Pancreas (tissue), 10 donors: ENCODE measurements at regions not wholly inside any gene's neighbourhood (a gene's known extent, or its start where the extent isn't known, plus 50 kb on each side); places are given as distances from the start of the nearest gene placed in this dataset.
A peak's percentile ranks its signal among the peaks of the same experiment; 100 is the strongest.

ENCODE experiments used
- ATAC-seq, 4 donors: fragments of 200-7000 bp; cut with Tn5 transposase; one replicate each; pipeline versions ENCODE4 v1.8.0 to v1.9.1; 2020; ENCODE audit warnings: mild to moderate bottlenecking in 4 of 4, moderate library complexity in 4 of 4
- DNase-seq, 6 donors: peaks; one replicate each; pipeline ENCODE4 v3.0.0-alpha.2; 2020
- FAIRE-seq: peaks from 2 replicates; lab custom pipeline; 2012; peaks lifted over from hg19 to GRCh38; lab: Jason Lieb, UNC
- H3K27ac ChIP-seq, 4 donors: fragments of 200-600 bp; sonication (generic); 1 replicate in 3 of 4; 2 replicates in 1 of 4; pipeline versions ENCODE4 v1.5.0 to v1.8.0; 2020
- H3K27me3 ChIP-seq, 4 donors: fragments of 200-600 bp; one replicate each; pipeline ENCODE4 v1.8.0; 2021
- H3K36me3 ChIP-seq, 3 donors: fragments of 200-600 bp; sonication (generic) in 1 of 3; one replicate each; pipeline versions ENCODE4 v1.5.0 to v1.8.0; 2020 to 2021
- H3K4me1 ChIP-seq, 3 donors: fragments of 200-600 bp; one replicate each; pipeline ENCODE4 v1.8.0; 2021
- H3K4me3 ChIP-seq, 4 donors: fragments of 200-600 bp; sonication (generic) in 2 of 4; one replicate each; pipeline versions ENCODE4 v1.5.0 to v1.8.0; 2020 to 2021
- H3K9me3 ChIP-seq, 4 donors: fragments of 200-600 bp; one replicate each; pipeline ENCODE4 v1.8.0; 2021
- CTCF ChIP-seq, 4 donors: fragments of 200-600 bp; sonication (generic) in 3 of 4; IDR thresholded peaks; one replicate each; pipeline versions ENCODE4 v1.5.0 to v1.8.0; 2021; ENCODE audit warnings: antibody characterized with exemption in 4 of 4
- WGBS, 2 donors: extraction: QIAGEN DNeasy Blood & Tissue Kit; methylation state at CpG; one replicate each; pipeline ENCODE4 v1.1.7; 2013; 5-methylcytosine and 5-hydroxymethylcytosine counted together
- intact Hi-C, 3 donors: fragments of 100-400 bp; cut with DNase I; formaldehyde crosslinking; loops; one replicate each; pipeline versions ENCODE4 v1.11.1 to v1.14.2; 2022
- donor health status: healthy with polysubstance abuse.
- donor health status: DM: no; HTN: no; CAD: no; lungs with moderate emphysema.
- donor health status: DM: no; HTN: no; CAD: no.
- donor health status: control.
- donor health status: control.
- donor health status: Bipolar disorder and iron deficiency.
- donor health status: DM: yes; HTN: yes; CAD: no.
- donor health status: DM: no; HTN: no; CAD: no.
- donor health status: DM: no; HTN: no; CAD: no.
- donor health status: DM: yes; HTN: yes; CAD: no.

GRCh38 chr2:133780099-133780996 lies 212.1 kb upstream of the NCKAP5 start:
- 39 to 46% methylated on average over 12 of the region's 12 CpGs for WGBS, 2 donors
- peak in 3 of 4 donors; percentile 82 to 87 (median 84) for ATAC-seq

GRCh38 chr2:133780997-133781513 lies 212.8 kb upstream of the NCKAP5 start:
- Histone ChIP-seq H3K9me3 (no peaks in the 10 kb centered on the region), H3K27me3 (no peaks in the 10 kb centered on the region), H3K36me3 (no peaks in the 10 kb centered on the region), H3K4me1 (no peaks in the 10 kb centered on the region), H3K27ac (no peak overlapping the region), H3K4me3 (no peak overlapping the region)
- 47 to 60% methylated on average over 5 of the region's 5 CpGs for WGBS, 2 donors
- intact Hi-C loops = no loop called here
- no peak for ATAC-seq
- no peak for TF ChIP-seq CTCF (IDR thresholded peaks at IDR 0.05)
- FAIRE-seq = no peak
- no peak for DNase-seq

More at GRCh38 chr2:133780099-133780996, 212.1 kb upstream of the NCKAP5 start:
- H3K36me3 ChIP-seq = no peaks in the 10 kb centered on the region
- DNase-seq (peak in 3 of 6 donors; percentile 18 to 67 (median 18)), FAIRE-seq (no peak)
- no peaks in the 10 kb centered on the region for H3K4me1 ChIP-seq
- intact Hi-C loops = no loop called here
- H3K27me3 ChIP-seq = no peaks in the 10 kb centered on the region
- H3K4me3 ChIP-seq = no peak overlapping the region
- TF ChIP-seq CTCF (IDR thresholded peaks at IDR 0.05) = peak; percentile 78 to 84 (median 82)
- H3K27ac ChIP-seq = no peak overlapping the region
- H3K9me3 ChIP-seq = no peaks in the 10 kb centered on the region

DNA sequence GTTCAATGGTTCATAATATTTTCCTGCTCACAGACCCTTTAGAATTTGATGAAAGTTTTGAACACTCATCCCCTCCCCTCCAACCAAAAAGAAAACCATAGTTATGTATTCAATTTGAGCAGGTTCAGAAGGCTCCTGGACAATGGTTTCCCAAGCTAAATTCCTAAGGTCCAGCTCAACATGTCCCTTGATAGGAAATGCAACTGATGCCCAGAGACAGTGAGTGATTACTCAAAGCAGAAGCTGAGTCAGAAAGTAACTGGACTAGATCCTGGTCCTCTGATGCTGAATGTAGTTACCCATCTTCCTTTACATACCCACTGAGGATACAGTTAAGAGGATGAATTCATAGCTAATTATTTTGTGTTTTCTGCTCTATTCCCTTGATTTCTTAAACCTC lies 218.9 kb upstream of the NCKAP5 start:
- Histone ChIP-seq H3K36me3 (no peaks in the 10 kb centered on the region), H3K9me3 (no peaks in the 10 kb centered on the region), H3K4me1 (no peaks in the 10 kb centered on the region), H3K4me3 (no peak overlapping the region), H3K27ac (no peak overlapping the region), H3K27me3 (no peaks in the 10 kb centered on the region)
- TF ChIP-seq CTCF (IDR thresholded peaks at IDR 0.05) = no peak
- intact Hi-C loops = no loop called here
- FAIRE-seq (no peak), DNase-seq (no peak), ATAC-seq (no peak)

DNA sequence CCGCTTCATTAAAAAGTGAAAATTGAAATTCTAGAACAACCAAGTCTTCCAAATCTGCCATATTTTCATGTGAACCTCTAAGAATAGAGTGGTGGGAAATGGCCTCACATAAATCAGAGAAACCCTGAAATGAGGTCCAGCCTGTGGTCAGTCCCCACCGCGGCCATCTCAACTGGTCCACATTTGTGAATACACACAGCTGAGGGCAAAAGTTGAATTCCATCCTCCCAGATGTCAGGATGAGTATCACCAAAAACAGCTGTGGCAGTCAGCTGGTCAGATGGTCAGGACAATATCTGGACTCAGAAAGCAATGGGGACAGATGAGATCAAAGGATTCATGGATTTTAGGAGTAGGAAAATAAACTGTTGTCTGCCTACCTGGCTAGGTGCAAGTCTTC lies 219.4 kb upstream of the NCKAP5 start:
- H3K4me3 ChIP-seq = no peak overlapping the region
- no peak for ATAC-seq
- H3K4me1 ChIP-seq = no peaks in the 10 kb centered on the region
- 85 to 94% methylated on average over 3 of the region's 3 CpGs for WGBS, 2 donors
- H3K27ac ChIP-seq = no peak overlapping the region
- no peaks in the 10 kb centered on the region for H3K36me3 ChIP-seq
- no peaks in the 10 kb centered on the region for H3K9me3 ChIP-seq
- intact Hi-C loops = no loop called here
- no peaks in the 10 kb centered on the region for H3K27me3 ChIP-seq
- no peak for TF ChIP-seq CTCF (IDR thresholded peaks at IDR 0.05)
- DNase-seq = no peak
- FAIRE-seq = no peak

GRCh38 chr2:133788386-133788785 lies 220.1 kb upstream of the NCKAP5 start:
- DNase-seq (no peak), ATAC-seq (no peak), FAIRE-seq (no peak)
- WGBS, 2 donors = 15 to 16% methylated on average over 1 of the region's 1 CpG
- H3K27ac ChIP-seq = no peak overlapping the region
- H3K9me3 ChIP-seq = no peaks in the 10 kb centered on the region
- H3K4me3 ChIP-seq = no peak overlapping the region
- no peaks in the 10 kb centered on the region for H3K27me3 ChIP-seq
- no peak for TF ChIP-seq CTCF (IDR thresholded peaks at IDR 0.05)
- intact Hi-C loops = no loop called here
- H3K36me3 ChIP-seq = no peaks in the 10 kb centered on the region
- H3K4me1 ChIP-seq = no peaks in the 10 kb centered on the region
